Mucosa of descending colon (tissue), 3 donors: ENCODE measurements at regions not wholly inside any gene's neighbourhood (a gene's known extent, or its start where the extent isn't known, plus 50 kb on each side); places are given as distances from the start of the nearest gene placed in this dataset.

ENCODE experiments used
- ATAC-seq: fragments of 200-7000 bp; cut with Tn5 transposase; one replicate; pipeline ENCODE4 v1.9.1; 2020; ENCODE audit warnings: mild to moderate bottlenecking, moderate library complexity
- DNase-seq, 3 donors: peaks; one replicate each; pipeline ENCODE4 v3.0.0-alpha.2; 2020
- H3K36me3 ChIP-seq: fragments of 200-600 bp; one replicate; pipeline ENCODE4 v1.8.0; 2021; ENCODE audit warnings: low read depth, mild to moderate bottlenecking
- H3K4me1 ChIP-seq: fragments of 200-600 bp; one replicate; pipeline ENCODE4 v1.8.0; 2021; ENCODE audit warnings: low read depth, mild to moderate bottlenecking
- H3K4me3 ChIP-seq: fragments of 200-600 bp; one replicate; pipeline ENCODE4 v1.8.0; 2021; ENCODE audit warnings: mild to moderate bottlenecking
- H3K9me3 ChIP-seq: fragments of 200-600 bp; one replicate; pipeline ENCODE4 v1.8.0; 2021; ENCODE audit warnings: mild to moderate bottlenecking
- CTCF ChIP-seq: fragments of 200-600 bp; IDR thresholded peaks from one replicate; pipeline ENCODE4 v1.8.0; 2022; ENCODE audit warnings: antibody characterized with exemption, mild to moderate bottlenecking
- intact Hi-C, 2 donors: fragments of 100-400 bp; cut with DNase I in 1 of 2; cut with micrococcal nuclease in 1 of 2; formaldehyde crosslinking; loops; one replicate each; pipeline versions ENCODE4 v1.11.0 to v1.11.1; 2022; cut with DNase I, micrococcal nuclease
- donor health status: DM: no; HTN: no; CAD: no; lungs with moderate emphysema.
- donor health status: DM: no; HTN: no; CAD: no.
- donor health status: DM: no; HTN: yes; CAD: no.

- TF ChIP-seq CTCF, result no peak
Observed at GRCh38 chr4:174117445-174117844, 166.0 kb downstream of the FBXO8 start.

GRCh38 chr4:174116021-174116420 is 167.4 kb downstream of the FBXO8 start:
- Histone ChIP-seq H3K4me1 (no peaks in the 10 kb centered on the region), H3K9me3 (no peaks in the 10 kb centered on the region), H3K4me3 (no peak overlapping the region), H3K36me3 (no peaks in the 10 kb centered on the region)
- DNase-seq (no peak), ATAC-seq (no peak)
- no peak for TF ChIP-seq CTCF
- intact Hi-C loops, result no loop called here

More at GRCh38 chr4:174117445-174117844, 166.0 kb downstream of the FBXO8 start:
- intact Hi-C loops, result no loop called here
- Histone ChIP-seq H3K9me3 (no peaks in the 10 kb centered on the region), H3K4me3 (no peak overlapping the region), H3K36me3 (no peaks in the 10 kb centered on the region), H3K4me1 (no peaks in the 10 kb centered on the region)
- no peak for ATAC-seq
- no peak for DNase-seq

GRCh38 chr4:174111422-174111821 is 172.0 kb downstream of the FBXO8 start:
- H3K36me3 ChIP-seq, result no peaks in the 10 kb centered on the region
- intact Hi-C loops, result no loop called here
- TF ChIP-seq CTCF, result no peak
- DNase-seq, result no peak
- no peak for ATAC-seq
- H3K4me3 ChIP-seq, result no peak overlapping the region
- H3K4me1 ChIP-seq, result no peaks in the 10 kb centered on the region
- no peaks in the 10 kb centered on the region for H3K9me3 ChIP-seq

GRCh38 chr4:174110180-174110579 is 173.3 kb downstream of the FBXO8 start:
- H3K9me3 ChIP-seq, result no peaks in the 10 kb centered on the region
- ATAC-seq (no peak), DNase-seq (no peak)
- no peaks in the 10 kb centered on the region for H3K36me3 ChIP-seq
- H3K4me1 ChIP-seq, result no peaks in the 10 kb centered on the region
- no peak for TF ChIP-seq CTCF
- H3K4me3 ChIP-seq, result no peak overlapping the region
- intact Hi-C loops, result no loop called here

- intact Hi-C loops, result no loop called here
- DNase-seq, result no peak
- no peak overlapping the region for H3K4me3 ChIP-seq
- no peak for ATAC-seq
- no peaks in the 10 kb centered on the region for H3K4me1 ChIP-seq
- no peak for TF ChIP-seq CTCF
- no peaks in the 10 kb centered on the region for H3K36me3 ChIP-seq
- no peaks in the 10 kb centered on the region for H3K9me3 ChIP-seq
Observed at GRCh38 chr4:174107746-174108354, 175.6 kb downstream of the FBXO8 start.

GRCh38 chr4:174105202-174105601 is 178.3 kb downstream of the FBXO8 start:
- intact Hi-C loops, result no loop called here
- no peak overlapping the region for H3K4me3 ChIP-seq
- DNase-seq (no peak), ATAC-seq (no peak)
- no peak for TF ChIP-seq CTCF
- H3K36me3 ChIP-seq, result no peaks in the 10 kb centered on the region
- no peaks in the 10 kb centered on the region for H3K9me3 ChIP-seq
- H3K4me1 ChIP-seq, result no peaks in the 10 kb centered on the region
